ENCODE measurements at regions not wholly inside any gene's neighbourhood (a gene's known extent, or its start where the extent isn't known, plus 50 kb on each side); places are given as distances from the start of the nearest gene placed in this dataset.

DNA sequence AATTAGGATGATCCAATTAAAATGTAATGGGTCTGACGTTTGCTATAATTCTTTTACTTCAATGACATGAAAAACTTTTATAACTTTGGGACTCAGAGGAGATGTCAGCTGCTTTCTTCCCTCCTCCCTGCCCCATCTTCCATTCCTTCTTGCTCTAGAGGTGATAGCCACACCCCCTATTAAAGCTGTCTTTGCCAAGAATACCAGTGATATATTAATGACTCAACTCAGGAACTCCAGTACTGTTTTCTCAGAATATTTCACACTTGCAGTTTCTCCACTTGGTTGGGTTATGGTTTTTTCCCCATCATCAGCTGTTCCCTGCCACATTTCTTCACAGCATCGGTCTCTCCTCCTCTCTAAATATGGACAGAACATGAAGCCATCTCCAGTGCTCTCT is 184.0 kb downstream of the KCNE4 start:
- no peak for TF ChIP-seq EZH2 (IDR thresholded peaks at IDR 0.05; ENCODE audit: insufficient read depth, low read length)
- TF ChIP-seq, protein P1, sequence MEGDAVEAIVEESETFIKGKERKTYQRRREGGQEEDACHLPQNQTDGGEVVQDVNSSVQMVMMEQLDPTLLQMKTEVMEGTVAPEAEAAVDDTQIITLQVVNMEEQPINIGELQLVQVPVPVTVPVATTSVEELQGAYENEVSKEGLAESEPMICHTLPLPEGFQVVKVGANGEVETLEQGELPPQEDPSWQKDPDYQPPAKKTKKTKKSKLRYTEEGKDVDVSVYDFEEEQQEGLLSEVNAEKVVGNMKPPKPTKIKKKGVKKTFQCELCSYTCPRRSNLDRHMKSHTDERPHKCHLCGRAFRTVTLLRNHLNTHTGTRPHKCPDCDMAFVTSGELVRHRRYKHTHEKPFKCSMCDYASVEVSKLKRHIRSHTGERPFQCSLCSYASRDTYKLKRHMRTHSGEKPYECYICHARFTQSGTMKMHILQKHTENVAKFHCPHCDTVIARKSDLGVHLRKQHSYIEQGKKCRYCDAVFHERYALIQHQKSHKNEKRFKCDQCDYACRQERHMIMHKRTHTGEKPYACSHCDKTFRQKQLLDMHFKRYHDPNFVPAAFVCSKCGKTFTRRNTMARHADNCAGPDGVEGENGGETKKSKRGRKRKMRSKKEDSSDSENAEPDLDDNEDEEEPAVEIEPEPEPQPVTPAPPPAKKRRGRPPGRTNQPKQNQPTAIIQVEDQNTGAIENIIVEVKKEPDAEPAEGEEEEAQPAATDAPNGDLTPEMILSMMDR (IDR thresholded peaks at IDR 0.05; ENCODE audit: insufficient read depth, low read depth, low read length) = no peak
